C4-2B (cell line): ENCODE measurements at regions not wholly inside any gene's neighbourhood (a gene's known extent, or its start where the extent isn't known, plus 50 kb on each side); places are given as distances from the start of the nearest gene placed in this dataset.

Experiments used
- H3K27ac ChIP-seq: fragments of 450-650 bp; 2 replicates; pipeline ENCODE4 v1.5.1; 2017
- CTCF ChIP-seq: fragments of 450-650 bp; conservative IDR thresholded peaks from 2 replicates; pipeline ENCODE4 v1.5.1; 2017; ENCODE audit warnings: mild to moderate bottlenecking
- ZFX ChIP-seq: fragments of 450-650 bp; IDR thresholded peaks from 2 replicates; pipeline ENCODE4 v1.6.1; 2017

GRCh38 chr1:5577255-5578040, 414.8 kb downstream of the NPHP4 start:
- no peak for TF ChIP-seq CTCF
- TF ChIP-seq ZFX = no peak
- H3K27ac ChIP-seq = no peak overlapping the region

DNA sequence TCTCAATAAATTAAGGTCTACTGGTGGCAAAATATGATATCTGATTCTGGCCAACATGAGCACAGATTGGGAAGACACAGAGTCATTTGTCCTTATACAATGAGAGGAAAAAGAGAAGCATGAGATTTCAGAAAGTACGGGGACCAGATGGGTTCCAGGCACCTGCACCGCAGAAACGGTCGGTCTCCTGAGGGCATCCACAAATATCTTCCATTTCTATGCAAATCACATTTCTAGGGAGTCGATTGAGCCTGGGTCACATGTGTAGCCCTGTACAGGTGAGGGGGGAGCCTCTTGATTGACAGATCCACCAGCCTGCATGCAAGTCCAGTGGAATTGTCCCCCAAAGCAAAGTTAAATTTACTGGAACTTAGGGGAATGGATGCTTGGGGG, 415.6 kb downstream of the NPHP4 start:
- no peak overlapping the region for H3K27ac ChIP-seq
- TF ChIP-seq CTCF (no peak), ZFX (no peak)

- TF ChIP-seq CTCF = no peak
- no peak for TF ChIP-seq ZFX
- H3K27ac ChIP-seq = no peak overlapping the region
These were observed 416.1 kb downstream of the NPHP4 start for GRCh38 chr1:5576011-5576672.

- no peak overlapping the region for H3K27ac ChIP-seq
- TF ChIP-seq ZFX (no peak), CTCF (no peak)
These were observed 416.8 kb downstream of the NPHP4 start for GRCh38 chr1:5575396-5575940.

GRCh38 chr1:5574641-5575040, 417.6 kb downstream of the NPHP4 start:
- H3K27ac ChIP-seq = no peak overlapping the region
- TF ChIP-seq CTCF (no peak), ZFX (no peak)

DNA sequence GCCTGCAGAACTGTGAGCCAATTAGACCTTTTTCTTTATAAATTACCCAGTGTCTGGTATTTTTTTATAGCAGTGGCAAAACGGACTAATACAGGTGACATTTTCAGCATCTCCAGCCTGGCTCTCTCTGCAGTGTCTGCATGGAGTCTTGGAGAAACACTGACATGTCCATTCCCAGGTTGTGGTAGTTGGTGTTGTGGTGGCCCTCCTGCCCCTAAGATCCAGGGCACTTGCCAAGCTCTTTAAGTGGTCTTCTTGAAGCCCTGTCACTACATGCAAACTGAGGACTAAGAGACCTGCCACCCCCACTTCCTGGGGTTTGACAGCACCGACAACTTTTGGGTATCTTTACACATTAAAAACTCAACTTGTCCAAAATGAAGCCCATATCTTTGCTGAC, 419.4 kb downstream of the NPHP4 start:
- H3K27ac ChIP-seq = no peak overlapping the region
- no peak for TF ChIP-seq ZFX
- no peak for TF ChIP-seq CTCF

- no peak overlapping the region for H3K27ac ChIP-seq
- TF ChIP-seq CTCF = no peak
- TF ChIP-seq ZFX = no peak
These were observed 420.3 kb downstream of the NPHP4 start for GRCh38 chr1:5571861-5572401.
